ENCODE measurements at regions not wholly inside any gene's neighbourhood (a gene's known extent, or its start where the extent isn't known, plus 50 kb on each side); places are given as distances from the start of the nearest gene placed in this dataset.

DNA sequence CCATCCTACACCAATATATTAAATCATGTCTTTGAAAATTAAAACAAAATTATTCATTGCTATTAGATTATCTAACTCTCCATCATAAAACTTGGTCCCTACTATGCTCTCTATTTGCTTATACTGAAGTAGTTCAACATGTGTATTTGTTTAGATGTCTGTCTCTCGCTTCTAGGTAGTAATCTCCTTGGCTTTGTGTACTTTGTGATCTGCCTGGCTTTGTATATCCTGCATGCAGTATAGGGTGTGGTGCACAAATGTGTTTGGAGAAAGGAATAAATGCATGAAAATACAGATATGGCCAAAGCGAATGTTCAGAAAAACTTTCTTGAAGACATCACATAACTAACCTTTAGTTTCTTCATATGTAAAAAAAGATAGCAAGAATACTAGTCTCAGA, 246.6 kb upstream of the LRFN5 start:
- TF ChIP-seq CTCF (IDR thresholded peaks at IDR 0.05) (no peak), POLR2A (IDR thresholded peaks at IDR 0.05) (no peak)
